K562 (cell line): ENCODE measurements at regions not wholly inside any gene's neighbourhood (a gene's known extent, or its start where the extent isn't known, plus 50 kb on each side); places are given as distances from the start of the nearest gene placed in this dataset.

Experiments
- ATAC-seq: fragments of 200-7000 bp; cut with Tn5 transposase; 3 replicates; pipeline ENCODE4 v1.9.1; 2020; ENCODE audit warnings: moderate library complexity
- BruUV-seq: library from RNA; stranded (reverse); fragments of 400-500 nt; replicated peaks from 2 replicates; lab custom pipeline; 2021; lab: Mats Ljungman, UMichigan
- CTCF ChIA-PET: fragments of 300-600 bp; formaldehyde crosslinking; extraction: SDS; loops from one replicate; lab custom pipeline; 2021; ENCODE audit warnings: low intra/inter-chr PET ratio; lab: Yijun Ruan, JAX
- POLR2A ChIA-PET: fragments of 300-600, 350-650 bp; sonication (Branson Sonifier 250); formaldehyde crosslinking; extraction: SDS; loops from one replicate; lab custom pipeline; 2021; ENCODE audit warnings: antibody characterized with exemption, inconsistent platforms; lab: Yijun Ruan, JAX
- DNase-seq, 4 experiments: peaks; one replicate each; pipeline versions ENCODE4 v3.0.0 to v3.0.0-alpha.2; 2011 to 2018; ENCODE audit warnings: low spot score in 3 of 4, mixed read lengths in 3 of 4; ENCODE audit errors: extremely low read depth in 1 of 4
- FAIRE-seq: peaks from 2 replicates; lab custom pipeline; 2011; peaks lifted over from hg19 to GRCh38; lab: Jason Lieb, UNC
- H2AFZ ChIP-seq: 2 replicates; pipeline ENCODE4 v1.6.0; 2011; ENCODE audit warnings: low read depth, low read length, control low read depth, inconsistent platforms
- H3K27ac ChIP-seq: fragments of 200-600 bp; 3 replicates; pipeline ENCODE4 v1.8.0; 2011; ENCODE audit warnings: low read depth, mild to moderate bottlenecking, control low read depth, inconsistent platforms, low read length, moderate library complexity, mixed read lengths; ENCODE audit errors: extremely low read depth
- H3K27me3 ChIP-seq, 2 experiments: fragments of 300-600 bp in 1 of 2; 2 replicates in 1 of 2; 3 replicates in 1 of 2; pipeline versions ENCODE4 v1.6.0 to v1.8.0; 2011; ENCODE audit warnings: inconsistent platforms in 2 of 2, low read length in 2 of 2, mild to moderate bottlenecking in 1 of 2, mixed read lengths in 1 of 2, moderate library complexity in 1 of 2; ENCODE audit not compliant: control insufficient read depth in 2 of 2, insufficient read depth in 2 of 2
- H3K36me3 ChIP-seq: fragments of 300-600 bp; 3 replicates; pipeline ENCODE4 v1.8.0; 2011; ENCODE audit warnings: mild to moderate bottlenecking, low read length, inconsistent platforms; ENCODE audit not compliant: control insufficient read depth, insufficient read depth
- H3K4me1 ChIP-seq, 2 experiments: fragments of 200-600 bp in 1 of 2; replicated peaks in 1 of 2; 2 replicates in 1 of 2; 3 replicates in 1 of 2; pipeline versions ENCODE4 v1.5.1 to v1.8.0; 2011; ENCODE audit warnings: inconsistent platforms in 2 of 2, low read length in 2 of 2, mild to moderate bottlenecking in 1 of 2, mixed read lengths in 1 of 2, moderate library complexity in 1 of 2; ENCODE audit not compliant: control insufficient read depth in 2 of 2, insufficient read depth in 2 of 2
- H3K4me2 ChIP-seq: 2 replicates; pipeline ENCODE4 v1.6.1; 2011; ENCODE audit warnings: low read length, control low read depth, inconsistent platforms, mixed read lengths; ENCODE audit not compliant: insufficient read depth
- H3K4me3 ChIP-seq: fragments of 200-600 bp; sonication (generic), shearing (Covaris generic); 2 replicates; pipeline ENCODE4 v1.5.1; 2016; ENCODE audit warnings: control low read depth, inconsistent platforms
- H3K79me2 ChIP-seq: fragments of 200-600 bp; 3 replicates; pipeline ENCODE4 v1.8.0; 2011; ENCODE audit warnings: low read length, inconsistent platforms; ENCODE audit not compliant: control insufficient read depth, insufficient read depth
- H3K9ac ChIP-seq, 2 experiments: 2 replicates each; pipeline versions ENCODE4 v1.6.0 to v1.6.1; 2011; ENCODE audit warnings: low read depth in 2 of 2, low read length in 2 of 2, control low read depth in 1 of 2, inconsistent platforms in 1 of 2, mild to moderate bottlenecking in 1 of 2, mixed read lengths in 1 of 2; ENCODE audit not compliant: insufficient read depth in 1 of 2
- H3K9me1 ChIP-seq: one replicate; pipeline ENCODE4 v1.6.0; 2011; ENCODE audit warnings: inconsistent platforms, mild to moderate bottlenecking, low read length, moderate library complexity; ENCODE audit not compliant: control insufficient read depth, insufficient read depth
- H3K9me3 ChIP-seq: replicated peaks from 2 replicates; pipeline ENCODE4 v1.5.1; 2011; ENCODE audit warnings: low read depth, low read length, inconsistent platforms; ENCODE audit not compliant: control insufficient read depth, insufficient read depth
- H4K20me1 ChIP-seq: replicated peaks from 2 replicates; pipeline ENCODE4 v1.6.1; 2011; ENCODE audit warnings: low read length, inconsistent platforms, mixed read lengths; ENCODE audit not compliant: control insufficient read depth, insufficient read depth
- EP300 ChIP-seq: IDR thresholded peaks from 2 replicates; pipeline ENCODE4 v1.6.1; 2012; ENCODE audit warnings: low read length, improper control_type of control experiment
- ETV6 ChIP-seq, 3 experiments: fragments of 150-350 bp in 1 of 3; sonication (generic) in 1 of 3; formaldehyde crosslinking in 1 of 3; IDR thresholded peaks; 2 replicates each; pipeline versions ENCODE4 v1.6.1 to v1.8.0; 2014 to 2022; ENCODE audit warnings: borderline replicate concordance in 2 of 3, low read depth in 2 of 3, antibody characterized with exemption in 1 of 3, low read length in 1 of 3, mild to moderate bottlenecking in 1 of 3, missing genetic modification reagents in 1 of 3
- FOXA1 ChIP-seq: fragments of 450-650 bp; IDR thresholded peaks from 2 replicates; pipeline ENCODE4 v1.6.1; 2016; ENCODE audit warnings: mild to moderate bottlenecking, borderline replicate concordance
- KAT2B ChIP-seq: IDR thresholded peaks from one replicate; pipeline ENCODE4 v1.6.1; 2012; ENCODE audit warnings: low read depth, mild to moderate bottlenecking, control low read depth, inconsistent platforms, low read length, moderate library complexity
- MTA1 ChIP-seq: fragments of 450-650 bp; IDR thresholded peaks from 2 replicates; pipeline ENCODE4 v1.6.1; 2017; ENCODE audit warnings: borderline replicate concordance
- PHB ChIP-seq: fragments of 250-450 bp; sonication (Bioruptor Pico); IDR thresholded peaks from 2 replicates; pipeline ENCODE4 v1.5.0; 2021
- RBM39 ChIP-seq: fragments of 200-400 bp; formaldehyde crosslinking; optimal IDR thresholded peaks from 2 replicates; pipeline ENCODE3; 2018; ENCODE audit warnings: low read depth, low read length
- TGIF2 ChIP-seq: sonication (generic); formaldehyde crosslinking; IDR thresholded peaks from 2 replicates; pipeline ENCODE4 v1.8.1; 2022; ENCODE audit warnings: mild to moderate bottlenecking, missing genetic modification reagents, moderate library complexity
- ZNF584 ChIP-seq: fragments of 200-800 bp; sonication (Bioruptor generic); IDR thresholded peaks from 2 replicates; pipeline ENCODE4 v1.6.1; 2016; ENCODE audit warnings: low read depth, mild to moderate bottlenecking, missing genetic modification characterization, missing compliant biosample characterization
- ZSCAN32 ChIP-seq: fragments of 450-650 bp; formaldehyde crosslinking; IDR thresholded peaks from 2 replicates; pipeline ENCODE4 v1.4.0; 2020; ENCODE audit warnings: mild to moderate bottlenecking, moderate library complexity
- WGBS: fragments of 100-300 bp; shearing (Covaris generic); methylation state at CpG from one replicate; pipeline ENCODE4 v1.1.6; 2016; ENCODE audit warnings: low coverage, mixed read lengths; ENCODE audit not compliant: insufficient coverage; ENCODE audit errors: missing lambda C conversion rate; 5-methylcytosine and 5-hydroxymethylcytosine counted together
- in situ Hi-C: fragments of 300-500 bp; cut with MboI; formaldehyde crosslinking; loops from 4 replicates; pipeline ENCODE4 v1.15.0; 2018; ENCODE audit warnings: inconsistent platforms, mixed read lengths
- intact Hi-C: fragments of 100-400 bp; cut with micrococcal nuclease; formaldehyde crosslinking; loops from 2 replicates; pipeline ENCODE4 v1.14.2; 2022
- TF ChIP-seq, protein P1 (sequence below): sonication (generic); formaldehyde crosslinking; IDR thresholded peaks from 2 replicates; pipeline ENCODE4 v1.8.0; 2022; ENCODE audit warnings: mild to moderate bottlenecking, missing genetic modification reagents
- TF ChIP-seq, protein P2 (sequence below): fragments of 450-650 bp; formaldehyde crosslinking; IDR thresholded peaks from 2 replicates; pipeline ENCODE4 v1.4.0; 2022; ENCODE audit warnings: missing genetic modification characterization
- TF ChIP-seq, protein P3 (sequence below): fragments of 450-650 bp; IDR thresholded peaks from one replicate; pipeline ENCODE4 v1.6.1; 2018; ENCODE audit warnings: mild to moderate bottlenecking, moderate library complexity; ENCODE audit not compliant: partially characterized antibody
- TF ChIP-seq, protein P4 (sequence below): sonication (generic); formaldehyde crosslinking; IDR thresholded peaks from 2 replicates; pipeline ENCODE4 v1.8.1; 2022; ENCODE audit warnings: missing genetic modification reagents

DNA sequence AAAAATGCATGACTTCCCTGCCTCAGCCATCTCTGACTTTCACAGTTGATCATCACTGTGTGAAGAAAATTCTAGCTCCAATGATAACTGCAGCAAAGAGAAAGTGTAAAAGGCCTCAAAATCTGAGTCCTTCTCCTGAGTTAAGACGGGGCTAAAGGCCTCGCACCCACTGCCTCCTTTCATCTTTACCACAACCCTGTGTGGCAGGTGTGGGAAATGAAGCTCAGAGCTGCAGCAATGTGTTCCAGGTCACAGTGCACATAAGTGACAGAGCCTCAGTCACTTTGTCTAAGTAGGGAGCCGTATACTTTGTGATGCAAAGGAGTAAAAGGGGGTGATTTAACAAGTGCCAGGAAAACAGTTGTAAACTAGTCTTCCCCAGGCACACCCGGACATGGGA, 144.7 kb upstream of the TMCC3 start (continued):
- no peak for TF ChIP-seq ZSCAN32 (CRISPR knock-in tag)
- no peak for TF ChIP-seq MTA1
- TF ChIP-seq FOXA1 = no peak
- no peak for TF ChIP-seq ZNF584 (CRISPR knock-in tag)

DNA sequence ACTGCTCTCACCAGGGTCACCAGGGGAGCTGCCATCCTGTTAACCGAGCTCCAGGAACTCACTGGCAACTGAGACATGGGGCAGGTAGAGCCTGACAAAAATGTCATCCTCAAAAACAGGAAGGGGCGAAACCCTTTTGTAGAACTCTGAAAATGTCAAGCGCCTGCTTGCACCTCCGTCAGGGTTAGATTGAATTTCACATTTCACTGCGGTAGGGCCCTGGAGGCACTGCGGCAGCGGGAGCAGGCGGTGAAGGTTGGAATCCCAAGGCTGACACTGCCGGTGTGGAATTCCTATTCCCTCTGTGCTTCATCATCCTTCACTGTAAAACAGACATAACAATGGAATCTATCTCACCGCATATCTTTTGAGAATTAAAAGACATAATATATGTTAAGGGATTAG, 142.8 kb upstream of the TMCC3 start:
- H3K4me1 ChIP-seq = no peaks in the 10 kb centered on the region
- H3K9ac ChIP-seq = no peak overlapping the region
- 6% methylated on average over 10 of the region's 10 CpGs for WGBS
- POLR2A ChIA-PET = interaction anchor here (0.6 kb wide), 1 partner anchor 764 kb away, joined by 3 read pairs; no protein-coding TSS in a partner anchor
- no TSS peak for BruUV-seq
- intact Hi-C loops = no loop called here
- in situ Hi-C loops = no loop called here
- no peaks in the 10 kb centered on the region for H4K20me1 ChIP-seq
- no peaks in the 10 kb centered on the region for H3K79me2 ChIP-seq
- FAIRE-seq (no peak), DNase-seq (no peak), ATAC-seq (no peak)
- H3K4me2 ChIP-seq = no peak overlapping the region
- CTCF ChIA-PET = no interaction called here
- H3K27ac ChIP-seq = no peak overlapping the region
- no peaks in the 10 kb centered on the region for H3K36me3 ChIP-seq
- peaks cover 5 to 20% of the 10 kb centered on the region in 2 experiments; a peak in 4 of 5 replicates for H3K27me3 ChIP-seq
- H3K9me1 ChIP-seq = no peaks in the 10 kb centered on the region
- no peak overlapping the region for H2AFZ ChIP-seq
- no peak overlapping the region for H3K4me3 ChIP-seq
- H3K9me3 ChIP-seq = no peaks in the 10 kb centered on the region
- TF ChIP-seq KAT2B (no peak), TGIF2 (no peak), EP300 (no peak), PHB (no peak), RBM39 (no peak), ETV6 (IDR thresholded peaks at IDR 0.05; ENCODE audit: borderline replicate concordance in 1 of 2, low read depth in 2 of 2, low read length in 1 of 2) (no peak), ETV6 (CRISPR knock-in tag; IDR thresholded peaks at IDR 0.05; ENCODE audit: borderline replicate concordance) (no peak)
- TF ChIP-seq, protein P1, sequence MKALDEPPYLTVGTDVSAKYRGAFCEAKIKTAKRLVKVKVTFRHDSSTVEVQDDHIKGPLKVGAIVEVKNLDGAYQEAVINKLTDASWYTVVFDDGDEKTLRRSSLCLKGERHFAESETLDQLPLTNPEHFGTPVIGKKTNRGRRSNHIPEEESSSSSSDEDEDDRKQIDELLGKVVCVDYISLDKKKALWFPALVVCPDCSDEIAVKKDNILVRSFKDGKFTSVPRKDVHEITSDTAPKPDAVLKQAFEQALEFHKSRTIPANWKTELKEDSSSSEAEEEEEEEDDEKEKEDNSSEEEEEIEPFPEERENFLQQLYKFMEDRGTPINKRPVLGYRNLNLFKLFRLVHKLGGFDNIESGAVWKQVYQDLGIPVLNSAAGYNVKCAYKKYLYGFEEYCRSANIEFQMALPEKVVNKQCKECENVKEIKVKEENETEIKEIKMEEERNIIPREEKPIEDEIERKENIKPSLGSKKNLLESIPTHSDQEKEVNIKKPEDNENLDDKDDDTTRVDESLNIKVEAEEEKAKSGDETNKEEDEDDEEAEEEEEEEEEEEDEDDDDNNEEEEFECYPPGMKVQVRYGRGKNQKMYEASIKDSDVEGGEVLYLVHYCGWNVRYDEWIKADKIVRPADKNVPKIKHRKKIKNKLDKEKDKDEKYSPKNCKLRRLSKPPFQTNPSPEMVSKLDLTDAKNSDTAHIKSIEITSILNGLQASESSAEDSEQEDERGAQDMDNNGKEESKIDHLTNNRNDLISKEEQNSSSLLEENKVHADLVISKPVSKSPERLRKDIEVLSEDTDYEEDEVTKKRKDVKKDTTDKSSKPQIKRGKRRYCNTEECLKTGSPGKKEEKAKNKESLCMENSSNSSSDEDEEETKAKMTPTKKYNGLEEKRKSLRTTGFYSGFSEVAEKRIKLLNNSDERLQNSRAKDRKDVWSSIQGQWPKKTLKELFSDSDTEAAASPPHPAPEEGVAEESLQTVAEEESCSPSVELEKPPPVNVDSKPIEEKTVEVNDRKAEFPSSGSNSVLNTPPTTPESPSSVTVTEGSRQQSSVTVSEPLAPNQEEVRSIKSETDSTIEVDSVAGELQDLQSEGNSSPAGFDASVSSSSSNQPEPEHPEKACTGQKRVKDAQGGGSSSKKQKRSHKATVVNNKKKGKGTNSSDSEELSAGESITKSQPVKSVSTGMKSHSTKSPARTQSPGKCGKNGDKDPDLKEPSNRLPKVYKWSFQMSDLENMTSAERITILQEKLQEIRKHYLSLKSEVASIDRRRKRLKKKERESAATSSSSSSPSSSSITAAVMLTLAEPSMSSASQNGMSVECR (CRISPR knock-in tag) = no peak
- TF ChIP-seq, protein P2, sequence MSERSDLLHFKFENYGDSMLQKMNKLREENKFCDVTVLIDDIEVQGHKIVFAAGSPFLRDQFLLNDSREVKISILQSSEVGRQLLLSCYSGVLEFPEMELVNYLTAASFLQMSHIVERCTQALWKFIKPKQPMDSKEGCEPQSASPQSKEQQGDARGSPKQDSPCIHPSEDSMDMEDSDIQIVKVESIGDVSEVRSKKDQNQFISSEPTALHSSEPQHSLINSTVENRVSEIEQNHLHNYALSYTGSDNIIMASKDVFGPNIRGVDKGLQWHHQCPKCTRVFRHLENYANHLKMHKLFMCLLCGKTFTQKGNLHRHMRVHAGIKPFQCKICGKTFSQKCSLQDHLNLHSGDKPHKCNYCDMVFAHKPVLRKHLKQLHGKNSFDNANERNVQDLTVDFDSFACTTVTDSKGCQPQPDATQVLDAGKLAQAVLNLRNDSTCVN (CRISPR knock-in tag) = no peak
- TF ChIP-seq, protein P3, sequence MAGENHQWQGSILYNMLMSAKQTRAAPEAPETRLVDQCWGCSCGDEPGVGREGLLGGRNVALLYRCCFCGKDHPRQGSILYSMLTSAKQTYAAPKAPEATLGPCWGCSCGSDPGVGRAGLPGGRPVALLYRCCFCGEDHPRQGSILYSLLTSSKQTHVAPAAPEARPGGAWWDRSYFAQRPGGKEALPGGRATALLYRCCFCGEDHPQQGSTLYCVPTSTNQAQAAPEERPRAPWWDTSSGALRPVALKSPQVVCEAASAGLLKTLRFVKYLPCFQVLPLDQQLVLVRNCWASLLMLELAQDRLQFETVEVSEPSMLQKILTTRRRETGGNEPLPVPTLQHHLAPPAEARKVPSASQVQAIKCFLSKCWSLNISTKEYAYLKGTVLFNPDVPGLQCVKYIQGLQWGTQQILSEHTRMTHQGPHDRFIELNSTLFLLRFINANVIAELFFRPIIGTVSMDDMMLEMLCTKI = no peak
- TF ChIP-seq, protein P4, sequence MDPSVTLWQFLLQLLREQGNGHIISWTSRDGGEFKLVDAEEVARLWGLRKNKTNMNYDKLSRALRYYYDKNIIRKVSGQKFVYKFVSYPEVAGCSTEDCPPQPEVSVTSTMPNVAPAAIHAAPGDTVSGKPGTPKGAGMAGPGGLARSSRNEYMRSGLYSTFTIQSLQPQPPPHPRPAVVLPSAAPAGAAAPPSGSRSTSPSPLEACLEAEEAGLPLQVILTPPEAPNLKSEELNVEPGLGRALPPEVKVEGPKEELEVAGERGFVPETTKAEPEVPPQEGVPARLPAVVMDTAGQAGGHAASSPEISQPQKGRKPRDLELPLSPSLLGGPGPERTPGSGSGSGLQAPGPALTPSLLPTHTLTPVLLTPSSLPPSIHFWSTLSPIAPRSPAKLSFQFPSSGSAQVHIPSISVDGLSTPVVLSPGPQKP (CRISPR knock-in tag) = no peak
